Tibial artery (tissue), 4 donors: ENCODE measurements at regions not wholly inside any gene's neighbourhood (a gene's known extent, or its start where the extent isn't known, plus 50 kb on each side); places are given as distances from the start of the nearest gene placed in this dataset.

Experiments
- DNase-seq, 2 donors: peaks; one replicate each; pipeline ENCODE4 v3.0.0-alpha.2; 2019
- H3K27ac ChIP-seq, 2 donors: fragments of 200-600 bp; sonication (generic) in 1 of 2; 1 replicate in 1 of 2; 2 replicates in 1 of 2; pipeline ENCODE4 v1.5.1; 2018 to 2019; ENCODE audit warnings: mild to moderate bottlenecking in 1 of 2
- H3K27me3 ChIP-seq, 2 donors: fragments of 200-600 bp; sonication (generic) in 1 of 2; one replicate each; pipeline versions ENCODE4 v1.5.1 to v1.6.0; 2016 to 2019
- H3K36me3 ChIP-seq, 3 donors: fragments of 200-600 bp; sonication (generic) in 2 of 3; one replicate each; pipeline ENCODE4 v1.5.1; 2016 to 2019; ENCODE audit warnings: mild to moderate bottlenecking in 2 of 3
- H3K4me1 ChIP-seq, 4 donors: fragments of 200-600 bp; sonication (generic) in 2 of 4; 1 replicate in 3 of 4; 2 replicates in 1 of 4; pipeline ENCODE4 v1.5.1; 2016 to 2019
- H3K4me3 ChIP-seq, 2 donors: fragments of 200-600 bp; sonication (generic) in 1 of 2; 1 replicate in 1 of 2; 2 replicates in 1 of 2; pipeline ENCODE4 v1.5.1; 2018 to 2019; ENCODE audit warnings: mild to moderate bottlenecking in 2 of 2
- H3K9me3 ChIP-seq, 3 donors: fragments of 200-600 bp; sonication (generic) in 1 of 3; one replicate each; pipeline ENCODE4 v1.5.1; 2016 to 2019
- intact Hi-C: fragments of 100-400 bp; cut with DNase I; formaldehyde crosslinking; loops from one replicate; pipeline ENCODE4 v1.15.0; 2023; ENCODE audit warnings: low total_unique reads
- TF ChIP-seq, protein P1 (sequence below), 2 experiments: fragments of 200-600 bp in 1 of 2; fragments of 450-650 bp in 1 of 2; IDR thresholded peaks; one replicate each; pipeline ENCODE4 v1.5.1; 2017 to 2019; ENCODE audit warnings: antibody characterized with exemption in 2 of 2, mild to moderate bottlenecking in 1 of 2, moderate library complexity in 1 of 2

DNA sequence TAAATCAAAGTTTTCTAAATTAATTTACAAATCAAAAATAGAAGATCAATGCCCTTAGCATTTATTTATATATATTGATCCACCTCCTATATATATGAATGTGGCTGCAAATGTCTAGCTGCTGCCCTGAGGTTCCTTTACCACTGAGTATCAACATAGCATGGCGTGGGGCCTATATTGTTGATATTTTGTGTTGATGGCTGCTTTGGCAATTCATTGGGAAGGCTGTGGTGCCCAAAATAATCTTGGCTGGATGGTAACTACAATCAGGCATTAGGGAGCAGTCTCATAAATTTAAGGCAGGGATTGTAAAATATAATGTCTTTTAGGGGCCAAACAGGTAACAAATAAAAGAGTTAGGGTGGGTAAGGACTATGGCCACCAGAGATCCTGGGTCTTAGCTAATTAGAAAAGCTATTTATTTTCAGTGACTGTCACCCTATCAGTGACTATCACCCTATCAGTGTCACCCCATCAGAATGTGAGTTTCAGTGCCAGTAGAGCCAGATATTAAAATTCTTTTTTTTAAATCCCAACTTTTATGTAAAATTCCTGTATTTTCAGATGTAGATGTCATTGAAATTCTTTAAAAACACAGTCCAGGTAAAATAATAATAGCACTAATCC lies 190.7 kb upstream of the PCSK5 start:
- Histone ChIP-seq H3K27me3 (no peaks in the 10 kb centered on the region), H3K9me3 (no peaks in the 10 kb centered on the region), H3K4me1 (no peaks in the 10 kb centered on the region), H3K36me3 (no peaks in the 10 kb centered on the region), H3K27ac (no peak overlapping the region), H3K4me3 (no peak overlapping the region)
- DNase-seq = no peak
- intact Hi-C loops = no loop called here
- TF ChIP-seq, protein P1, sequence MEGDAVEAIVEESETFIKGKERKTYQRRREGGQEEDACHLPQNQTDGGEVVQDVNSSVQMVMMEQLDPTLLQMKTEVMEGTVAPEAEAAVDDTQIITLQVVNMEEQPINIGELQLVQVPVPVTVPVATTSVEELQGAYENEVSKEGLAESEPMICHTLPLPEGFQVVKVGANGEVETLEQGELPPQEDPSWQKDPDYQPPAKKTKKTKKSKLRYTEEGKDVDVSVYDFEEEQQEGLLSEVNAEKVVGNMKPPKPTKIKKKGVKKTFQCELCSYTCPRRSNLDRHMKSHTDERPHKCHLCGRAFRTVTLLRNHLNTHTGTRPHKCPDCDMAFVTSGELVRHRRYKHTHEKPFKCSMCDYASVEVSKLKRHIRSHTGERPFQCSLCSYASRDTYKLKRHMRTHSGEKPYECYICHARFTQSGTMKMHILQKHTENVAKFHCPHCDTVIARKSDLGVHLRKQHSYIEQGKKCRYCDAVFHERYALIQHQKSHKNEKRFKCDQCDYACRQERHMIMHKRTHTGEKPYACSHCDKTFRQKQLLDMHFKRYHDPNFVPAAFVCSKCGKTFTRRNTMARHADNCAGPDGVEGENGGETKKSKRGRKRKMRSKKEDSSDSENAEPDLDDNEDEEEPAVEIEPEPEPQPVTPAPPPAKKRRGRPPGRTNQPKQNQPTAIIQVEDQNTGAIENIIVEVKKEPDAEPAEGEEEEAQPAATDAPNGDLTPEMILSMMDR (IDR thresholded peaks at IDR 0.05) = no peak

DNA sequence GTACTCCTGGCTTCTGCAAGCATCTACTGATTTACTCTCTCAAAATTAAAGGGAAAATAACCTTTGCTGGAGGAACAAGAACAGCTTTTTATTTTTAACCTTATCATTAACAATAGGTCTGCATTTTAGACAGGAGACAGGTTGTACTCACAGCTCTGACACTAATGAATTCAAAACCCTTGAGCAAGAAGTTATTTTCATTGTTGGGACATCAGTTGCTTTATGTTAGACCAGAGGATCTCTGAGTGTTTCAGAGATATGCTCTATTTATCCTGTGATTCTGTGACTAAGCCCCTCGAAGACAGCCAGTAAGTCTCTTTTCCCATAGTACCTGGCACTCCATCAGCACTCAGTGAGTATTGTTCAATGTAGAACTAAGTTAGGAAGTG lies 190.2 kb upstream of the PCSK5 start:
- TF ChIP-seq, protein P1 (IDR thresholded peaks at IDR 0.05) = no peak
- DNase-seq = no peak
- Histone ChIP-seq H3K4me3 (no peak overlapping the region), H3K4me1 (no peaks in the 10 kb centered on the region), H3K36me3 (no peaks in the 10 kb centered on the region), H3K27me3 (no peaks in the 10 kb centered on the region), H3K27ac (no peak overlapping the region), H3K9me3 (no peaks in the 10 kb centered on the region)
- intact Hi-C loops = no loop called here

DNA sequence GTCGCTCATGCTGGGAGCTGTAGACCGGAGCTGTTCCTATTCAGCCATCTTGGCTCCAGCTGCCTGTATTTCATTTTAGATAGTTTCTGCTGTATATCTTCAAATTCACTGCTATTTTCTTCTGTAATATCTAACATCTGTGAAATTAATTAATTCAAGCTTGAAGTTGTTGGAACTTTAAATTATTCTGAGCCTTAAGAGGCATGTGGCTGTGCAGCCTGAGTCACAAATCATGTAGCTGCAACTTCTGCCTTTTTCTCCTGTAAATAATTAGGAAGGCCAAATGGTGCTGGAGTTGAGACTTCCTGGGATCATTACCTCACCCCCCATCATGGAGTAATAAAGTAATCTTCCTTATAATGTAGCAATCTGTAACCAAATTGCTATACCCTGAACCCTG lies 183.3 kb upstream of the PCSK5 start:
- Histone ChIP-seq H3K27ac (no peak overlapping the region), H3K4me3 (no peak overlapping the region), H3K27me3 (no peaks in the 10 kb centered on the region), H3K36me3 (no peaks in the 10 kb centered on the region), H3K9me3 (peaks cover 0 to 2% (median 0%) of the 10 kb centered on the region in 3 donors), H3K4me1 (no peaks in the 10 kb centered on the region)
- TF ChIP-seq, protein P1 (IDR thresholded peaks at IDR 0.05) = no peak
- DNase-seq = no peak
- intact Hi-C loops = no loop called here

DNA sequence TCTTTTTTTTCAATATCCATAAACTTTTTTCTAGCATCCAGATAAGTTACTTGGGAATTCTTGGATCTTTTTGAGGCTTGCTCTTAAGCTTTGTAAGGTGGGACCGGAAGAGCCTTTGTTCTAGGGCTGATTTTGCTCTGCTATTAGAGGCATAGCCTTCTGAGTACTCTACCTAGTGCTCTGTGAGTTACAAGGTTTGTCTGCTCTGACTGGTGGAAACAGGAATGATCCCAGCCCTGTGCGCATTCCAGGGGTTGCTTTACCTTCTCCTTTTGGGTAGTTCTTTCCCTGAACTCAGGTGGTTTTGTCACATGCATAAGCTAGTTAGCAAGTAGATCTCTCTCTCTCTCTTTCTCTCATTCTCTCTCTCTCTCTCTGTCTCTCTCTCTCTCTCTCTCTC lies 180.8 kb upstream of the PCSK5 start:
- Histone ChIP-seq H3K4me1 (peaks cover 0 to 4% (median 0%) of the 10 kb centered on the region in 4 donors), H3K9me3 (peaks cover 0 to 2% (median 0%) of the 10 kb centered on the region in 3 donors), H3K27ac (no peak overlapping the region), H3K4me3 (no peak overlapping the region), H3K27me3 (no peaks in the 10 kb centered on the region), H3K36me3 (no peaks in the 10 kb centered on the region)
- TF ChIP-seq, protein P1 (IDR thresholded peaks at IDR 0.05) = no peak
- intact Hi-C loops = no loop called here
- no peak for DNase-seq

DNA sequence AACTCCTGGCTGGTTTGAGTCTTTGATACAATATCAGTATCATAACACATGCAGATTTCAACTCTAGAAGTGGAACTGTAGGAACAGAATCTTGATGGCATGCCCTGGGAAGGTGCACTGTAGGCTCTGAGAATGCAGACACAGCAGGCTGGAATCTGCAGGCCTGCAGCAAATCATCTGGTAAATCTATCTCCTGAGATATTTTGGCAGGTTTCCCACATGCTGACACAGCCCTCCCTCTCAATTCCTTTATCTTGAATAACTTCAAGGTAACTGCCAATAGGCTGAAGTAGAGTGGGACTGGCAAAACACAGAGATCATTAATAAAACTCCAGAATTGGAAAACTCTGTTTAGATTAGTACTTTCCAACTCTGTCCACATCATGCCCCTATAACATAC lies 177.8 kb upstream of the PCSK5 start:
- H3K27ac ChIP-seq = no peak overlapping the region
- no peaks in the 10 kb centered on the region for H3K27me3 ChIP-seq
- H3K4me3 ChIP-seq = no peak overlapping the region
- no peak for DNase-seq
- intact Hi-C loops = no loop called here
- no peaks in the 10 kb centered on the region for H3K36me3 ChIP-seq
- peaks cover 0 to 13% (median 0%) of the 10 kb centered on the region in 4 donors for H3K4me1 ChIP-seq
- H3K9me3 ChIP-seq = no peaks in the 10 kb centered on the region
- TF ChIP-seq, protein P1 (IDR thresholded peaks at IDR 0.05) = no peak

DNA sequence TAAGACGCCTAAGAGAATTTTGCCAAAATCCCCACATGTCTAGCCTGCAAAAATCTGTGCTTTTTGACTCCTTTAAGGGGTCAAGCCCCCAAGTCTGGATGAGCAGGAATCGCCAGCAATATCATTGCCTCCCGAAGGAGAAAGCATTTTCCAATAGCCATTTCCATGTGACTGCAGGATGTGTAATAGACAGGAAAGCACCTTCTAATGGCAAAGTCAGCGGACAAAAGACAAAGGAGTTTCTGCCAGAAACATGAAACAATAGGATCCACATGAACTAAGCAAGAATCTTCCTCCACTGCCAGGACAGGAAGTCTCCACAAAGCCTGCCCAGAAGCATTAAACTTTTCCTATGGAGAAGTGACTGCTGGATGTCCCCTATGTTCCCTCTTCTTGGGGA lies 177.1 kb upstream of the PCSK5 start:
- Histone ChIP-seq H3K9me3 (no peaks in the 10 kb centered on the region), H3K4me1 (peaks cover 0 to 18% (median 0%) of the 10 kb centered on the region in 4 donors), H3K27ac (no peak overlapping the region), H3K36me3 (no peaks in the 10 kb centered on the region), H3K4me3 (no peak overlapping the region), H3K27me3 (no peaks in the 10 kb centered on the region)
- no peak for DNase-seq
- TF ChIP-seq, protein P1 (IDR thresholded peaks at IDR 0.05) = no peak
- intact Hi-C loops = no loop called here
